Activated naive CD8-positive, alpha-beta T cell treated with anti-CD3 and anti-CD28 coated beads, Interleukin-2, amount 50 U/mL, for 24 hours (primary cell): ENCODE measurements at regions not wholly inside any gene's neighbourhood (a gene's known extent, or its start where the extent isn't known, plus 50 kb on each side); places are given as distances from the start of the nearest gene placed in this dataset.

Source experiments
- ATAC-seq: fragments of 150-1000 bp; cut with Tn5 transposase; one replicate; pipeline ENCODE4 v1.10.0; 2021
- DNase-seq: peaks from one replicate; pipeline ENCODE4 v3.0.0; 2021
- H3K27ac Mint-ChIP-seq: one replicate; pipeline ENCODE4 v1.8.0; 2021; ENCODE audit warnings: mild to moderate bottlenecking, mixed read lengths
- H3K27me3 Mint-ChIP-seq: one replicate; pipeline ENCODE4 v1.8.0; 2021; ENCODE audit warnings: mixed read lengths
- H3K36me3 Mint-ChIP-seq: one replicate; pipeline ENCODE4 v1.8.0; 2021; ENCODE audit warnings: low read depth, mixed read lengths
- H3K4me1 Mint-ChIP-seq: one replicate; pipeline ENCODE4 v1.8.0; 2021; ENCODE audit warnings: mixed read lengths
- H3K4me3 Mint-ChIP-seq: one replicate; pipeline ENCODE4 v1.8.0; 2021; ENCODE audit warnings: mild to moderate bottlenecking, moderate library complexity, mixed read lengths
- H3K9me3 Mint-ChIP-seq: one replicate; pipeline ENCODE4 v1.8.0; 2021; ENCODE audit warnings: mixed read lengths

- H3K9me3 Mint-ChIP-seq, result no peaks in the 10 kb centered on the region
- no peak for DNase-seq
- H3K27ac Mint-ChIP-seq, result no peak overlapping the region
- H3K27me3 Mint-ChIP-seq, result no peaks in the 10 kb centered on the region
- no peaks in the 10 kb centered on the region for H3K36me3 Mint-ChIP-seq
- H3K4me1 Mint-ChIP-seq, result no peaks in the 10 kb centered on the region
- no peak for ATAC-seq
- no peak overlapping the region for H3K4me3 Mint-ChIP-seq
Measured at GRCh38 chr9:30796764-30797163, 1587.7 kb upstream of the ACO1 start.

- ATAC-seq, result no peak
- Mint-ChIP-seq H3K36me3 (no peaks in the 10 kb centered on the region), H3K4me1 (no peaks in the 10 kb centered on the region), H3K27ac (no peak overlapping the region), H3K4me3 (no peak overlapping the region), H3K9me3 (no peaks in the 10 kb centered on the region), H3K27me3 (no peaks in the 10 kb centered on the region)
- DNase-seq, result no peak
Measured at GRCh38 chr9:30799527-30800101, 1584.8 kb upstream of the ACO1 start.

- DNase-seq (no peak), ATAC-seq (no peak)
- no peaks in the 10 kb centered on the region for H3K36me3 Mint-ChIP-seq
- no peak overlapping the region for H3K27ac Mint-ChIP-seq
- no peak overlapping the region for H3K4me3 Mint-ChIP-seq
- no peaks in the 10 kb centered on the region for H3K27me3 Mint-ChIP-seq
- no peaks in the 10 kb centered on the region for H3K9me3 Mint-ChIP-seq
- H3K4me1 Mint-ChIP-seq, result no peaks in the 10 kb centered on the region
Measured at GRCh38 chr9:30800421-30800820, 1584.0 kb upstream of the ACO1 start.

DNA sequence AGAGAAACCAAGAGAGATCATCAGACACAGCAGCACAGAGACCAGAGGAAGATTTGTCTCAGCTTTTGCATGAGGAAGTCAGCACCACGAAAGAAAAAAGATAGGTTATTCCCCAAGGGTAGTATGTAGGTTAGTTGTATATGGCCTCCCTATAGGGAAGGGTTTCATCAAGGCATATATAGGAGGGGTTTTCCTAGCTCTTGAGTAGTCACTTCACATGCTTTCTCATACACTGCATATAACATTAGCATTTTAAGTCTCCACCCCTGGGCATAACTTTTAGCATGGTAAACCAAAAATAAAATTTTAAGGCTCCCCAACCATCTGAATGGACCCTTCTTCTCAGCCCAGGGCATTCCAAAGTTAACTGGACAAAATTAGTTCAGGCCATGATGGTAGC, 1571.6 kb upstream of the ACO1 start:
- DNase-seq (no peak), ATAC-seq (no peak)
- H3K4me1 Mint-ChIP-seq, result no peaks in the 10 kb centered on the region
- H3K27ac Mint-ChIP-seq, result no peak overlapping the region
- H3K9me3 Mint-ChIP-seq, result no peaks in the 10 kb centered on the region
- no peaks in the 10 kb centered on the region for H3K36me3 Mint-ChIP-seq
- no peaks in the 10 kb centered on the region for H3K27me3 Mint-ChIP-seq
- H3K4me3 Mint-ChIP-seq, result no peak overlapping the region

- no peaks in the 10 kb centered on the region for H3K36me3 Mint-ChIP-seq
- H3K27ac Mint-ChIP-seq, result no peak overlapping the region
- H3K4me3 Mint-ChIP-seq, result no peak overlapping the region
- DNase-seq, result no peak
- H3K9me3 Mint-ChIP-seq, result no peaks in the 10 kb centered on the region
- no peaks in the 10 kb centered on the region for H3K4me1 Mint-ChIP-seq
- H3K27me3 Mint-ChIP-seq, result no peaks in the 10 kb centered on the region
- ATAC-seq, result no peak
Measured at GRCh38 chr9:30815585-30815984, 1568.9 kb upstream of the ACO1 start.

DNA sequence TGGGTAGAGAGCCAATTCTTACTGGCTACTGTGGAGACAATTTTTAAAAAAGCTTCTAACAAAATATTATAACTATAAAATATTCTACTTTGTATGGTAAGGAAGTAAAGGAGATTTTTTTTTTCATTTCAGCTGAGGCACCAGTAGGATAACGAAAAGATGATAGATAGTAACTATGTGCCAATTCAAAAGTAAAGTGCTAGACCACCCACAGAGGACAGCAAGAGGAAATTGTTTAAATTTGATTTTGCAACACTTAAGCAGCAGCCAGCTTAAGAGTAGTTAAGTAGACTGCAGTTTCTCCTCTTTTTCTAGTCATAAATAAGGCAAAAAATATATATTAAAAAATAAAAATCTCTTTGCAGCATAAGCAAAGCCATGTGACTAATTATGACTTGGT, 1539.3 kb upstream of the ACO1 start:
- H3K36me3 Mint-ChIP-seq, result no peaks in the 10 kb centered on the region
- no peak for ATAC-seq
- H3K27ac Mint-ChIP-seq, result no peak overlapping the region
- H3K9me3 Mint-ChIP-seq, result no peaks in the 10 kb centered on the region
- H3K27me3 Mint-ChIP-seq, result no peaks in the 10 kb centered on the region
- no peak overlapping the region for H3K4me3 Mint-ChIP-seq
- DNase-seq, result no peak
- no peaks in the 10 kb centered on the region for H3K4me1 Mint-ChIP-seq

GRCh38 chr9:30846651-30847050, 1537.8 kb upstream of the ACO1 start:
- H3K4me1 Mint-ChIP-seq, result no peaks in the 10 kb centered on the region
- no peak overlapping the region for H3K4me3 Mint-ChIP-seq
- no peaks in the 10 kb centered on the region for H3K36me3 Mint-ChIP-seq
- DNase-seq (no peak), ATAC-seq (no peak)
- no peaks in the 10 kb centered on the region for H3K9me3 Mint-ChIP-seq
- H3K27me3 Mint-ChIP-seq, result no peaks in the 10 kb centered on the region
- H3K27ac Mint-ChIP-seq, result no peak overlapping the region

- no peak overlapping the region for H3K27ac Mint-ChIP-seq
- no peaks in the 10 kb centered on the region for H3K36me3 Mint-ChIP-seq
- no peak for DNase-seq
- H3K4me3 Mint-ChIP-seq, result no peak overlapping the region
- H3K9me3 Mint-ChIP-seq, result no peaks in the 10 kb centered on the region
- H3K27me3 Mint-ChIP-seq, result no peaks in the 10 kb centered on the region
- no peaks in the 10 kb centered on the region for H3K4me1 Mint-ChIP-seq
- ATAC-seq, result no peak
Measured at GRCh38 chr9:30851600-30851999, 1532.8 kb upstream of the ACO1 start.

GRCh38 chr9:30900706-30901105, 1483.7 kb upstream of the ACO1 start:
- Mint-ChIP-seq H3K36me3 (no peaks in the 10 kb centered on the region), H3K9me3 (no peaks in the 10 kb centered on the region), H3K4me1 (no peaks in the 10 kb centered on the region), H3K27me3 (no peaks in the 10 kb centered on the region), H3K4me3 (no peak overlapping the region), H3K27ac (no peak overlapping the region)
- DNase-seq, result no peak
- ATAC-seq, result no peak

- no peak for DNase-seq
- H3K27me3 Mint-ChIP-seq, result no peaks in the 10 kb centered on the region
- ATAC-seq, result no peak
- no peak overlapping the region for H3K4me3 Mint-ChIP-seq
- H3K4me1 Mint-ChIP-seq, result no peaks in the 10 kb centered on the region
- H3K9me3 Mint-ChIP-seq, result no peaks in the 10 kb centered on the region
- no peaks in the 10 kb centered on the region for H3K36me3 Mint-ChIP-seq
- H3K27ac Mint-ChIP-seq, result no peak overlapping the region
Measured at GRCh38 chr9:30913331-30913730, 1471.1 kb upstream of the ACO1 start.

- DNase-seq (no peak), ATAC-seq (no peak)
- Mint-ChIP-seq H3K27me3 (no peaks in the 10 kb centered on the region), H3K4me3 (no peak overlapping the region), H3K27ac (no peak overlapping the region), H3K9me3 (no peaks in the 10 kb centered on the region), H3K4me1 (no peaks in the 10 kb centered on the region), H3K36me3 (no peaks in the 10 kb centered on the region)
Measured at GRCh38 chr9:30915451-30915850, 1469.0 kb upstream of the ACO1 start.

DNA sequence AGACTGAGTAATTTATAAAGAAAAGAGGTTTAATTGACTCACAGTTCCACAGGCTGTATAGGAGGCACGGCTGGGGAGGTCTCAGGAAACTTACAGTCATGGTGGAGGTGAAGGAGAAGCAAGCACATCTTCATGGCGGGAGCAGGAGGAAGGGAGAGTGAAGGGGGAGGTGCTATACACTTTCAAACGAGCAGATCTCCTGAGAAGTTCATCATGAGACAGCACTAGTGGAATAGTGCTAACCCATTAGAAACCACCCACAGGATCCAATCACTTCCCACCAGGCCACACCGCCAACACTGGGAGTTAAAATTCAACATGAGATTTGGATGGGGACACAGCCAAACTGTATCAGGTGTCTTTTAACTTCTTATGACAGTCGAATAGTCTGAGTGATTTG, 1459.3 kb upstream of the ACO1 start:
- no peaks in the 10 kb centered on the region for H3K27me3 Mint-ChIP-seq
- ATAC-seq (no peak), DNase-seq (no peak)
- no peaks in the 10 kb centered on the region for H3K4me1 Mint-ChIP-seq
- no peak overlapping the region for H3K27ac Mint-ChIP-seq
- no peaks in the 10 kb centered on the region for H3K9me3 Mint-ChIP-seq
- no peak overlapping the region for H3K4me3 Mint-ChIP-seq
- H3K36me3 Mint-ChIP-seq, result no peaks in the 10 kb centered on the region

- no peak overlapping the region for H3K4me3 Mint-ChIP-seq
- no peaks in the 10 kb centered on the region for H3K36me3 Mint-ChIP-seq
- H3K27ac Mint-ChIP-seq, result no peak overlapping the region
- DNase-seq, result no peak
- H3K27me3 Mint-ChIP-seq, result no peaks in the 10 kb centered on the region
- H3K4me1 Mint-ChIP-seq, result no peaks in the 10 kb centered on the region
- no peak for ATAC-seq
- H3K9me3 Mint-ChIP-seq, result no peaks in the 10 kb centered on the region
Measured at GRCh38 chr9:30925635-30926034, 1458.8 kb upstream of the ACO1 start.

- DNase-seq (no peak), ATAC-seq (no peak)
- Mint-ChIP-seq H3K4me3 (no peak overlapping the region), H3K4me1 (no peaks in the 10 kb centered on the region), H3K27me3 (no peaks in the 10 kb centered on the region), H3K9me3 (no peaks in the 10 kb centered on the region), H3K27ac (no peak overlapping the region), H3K36me3 (no peaks in the 10 kb centered on the region)
Measured at GRCh38 chr9:30928045-30928444, 1456.4 kb upstream of the ACO1 start.

GRCh38 chr9:30932226-30932625, 1452.2 kb upstream of the ACO1 start:
- Mint-ChIP-seq H3K4me1 (no peaks in the 10 kb centered on the region), H3K27me3 (no peaks in the 10 kb centered on the region), H3K36me3 (no peaks in the 10 kb centered on the region), H3K9me3 (no peaks in the 10 kb centered on the region), H3K27ac (no peak overlapping the region), H3K4me3 (no peak overlapping the region)
- no peak for DNase-seq
- no peak for ATAC-seq

GRCh38 chr9:30935730-30936129, 1448.7 kb upstream of the ACO1 start:
- H3K4me1 Mint-ChIP-seq, result no peaks in the 10 kb centered on the region
- no peak overlapping the region for H3K27ac Mint-ChIP-seq
- no peak overlapping the region for H3K4me3 Mint-ChIP-seq
- ATAC-seq (no peak), DNase-seq (no peak)
- no peaks in the 10 kb centered on the region for H3K9me3 Mint-ChIP-seq
- no peaks in the 10 kb centered on the region for H3K27me3 Mint-ChIP-seq
- no peaks in the 10 kb centered on the region for H3K36me3 Mint-ChIP-seq
